Stimulated activated memory B cell treated with anti-CD40 and anti-IgM and Interleukin-4, amounts not matched to agents 10 μg/mL and 1 μg/mL and 100 μg/mL, for 72 hours (primary cell): ENCODE measurements at regions not wholly inside any gene's neighbourhood (a gene's known extent, or its start where the extent isn't known, plus 50 kb on each side); places are given as distances from the start of the nearest gene placed in this dataset.

Source experiments
- ATAC-seq: fragments of 150-1000 bp; cut with Tn5 transposase; 2 replicates; pipeline ENCODE4 v1.10.0; 2021
- H3K27ac Mint-ChIP-seq: one replicate; pipeline ENCODE4 v1.8.0; 2022; ENCODE audit warnings: mild to moderate bottlenecking, mixed read lengths
- H3K27me3 Mint-ChIP-seq: one replicate; pipeline ENCODE4 v1.8.0; 2022; ENCODE audit warnings: mixed read lengths
- H3K36me3 Mint-ChIP-seq: one replicate; pipeline ENCODE4 v1.8.0; 2022; ENCODE audit warnings: mixed read lengths
- H3K4me1 Mint-ChIP-seq: one replicate; pipeline ENCODE4 v1.8.0; 2022; ENCODE audit warnings: mixed read lengths
- H3K4me3 Mint-ChIP-seq: one replicate; pipeline ENCODE4 v1.8.0; 2022; ENCODE audit warnings: mild to moderate bottlenecking, moderate library complexity, mixed read lengths
- H3K9me3 Mint-ChIP-seq: one replicate; pipeline ENCODE4 v1.8.0; 2022; ENCODE audit warnings: mixed read lengths

DNA sequence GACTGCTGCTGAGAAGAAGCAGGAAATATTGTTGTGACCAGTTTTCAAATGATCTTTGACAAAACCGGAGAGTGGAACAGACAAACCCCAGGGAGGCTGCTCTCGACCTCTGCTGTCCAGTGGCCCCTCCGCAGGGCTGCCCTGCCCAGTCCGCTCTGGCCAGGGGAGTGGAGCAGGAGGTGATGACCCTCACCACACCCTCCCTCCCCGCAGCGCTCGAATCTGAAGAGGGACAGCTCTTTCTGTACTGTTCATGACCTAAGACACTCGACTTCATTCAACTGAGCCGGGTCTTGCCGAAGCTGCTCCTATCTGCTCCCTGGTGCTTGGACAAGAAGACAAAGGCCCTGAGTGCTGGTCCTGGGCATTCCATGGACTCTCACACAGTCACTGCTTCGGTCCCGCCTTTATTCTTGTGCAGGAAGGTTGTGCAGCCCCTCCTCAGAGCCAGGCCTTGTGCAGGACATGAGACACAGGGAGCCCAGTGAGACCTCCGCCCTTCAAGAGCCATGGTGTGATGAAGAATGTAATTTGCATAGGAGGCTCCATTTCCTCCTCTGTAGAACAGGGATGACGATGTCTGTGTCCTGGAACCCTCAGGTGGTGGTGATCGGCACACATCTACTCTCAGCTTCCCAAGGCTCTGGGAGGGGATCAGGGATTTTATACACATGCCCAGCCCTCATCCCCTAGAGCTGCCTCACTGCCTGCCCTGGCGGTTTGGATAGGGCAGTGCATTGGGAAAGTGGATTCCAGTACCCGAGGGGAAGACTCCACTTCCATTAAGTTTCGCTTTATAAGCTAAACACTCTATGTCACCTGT, 97.1 kb upstream of the PRR20G start:
- H3K27ac Mint-ChIP-seq: no peak overlapping the region
- peaks cover 28% of the 10 kb centered on the region for H3K27me3 Mint-ChIP-seq
- no peak overlapping the region for H3K4me3 Mint-ChIP-seq
- H3K4me1 Mint-ChIP-seq: no peaks in the 10 kb centered on the region
- no peak for ATAC-seq
- peaks cover 8% of the 10 kb centered on the region for H3K9me3 Mint-ChIP-seq
- H3K36me3 Mint-ChIP-seq: no peaks in the 10 kb centered on the region

DNA sequence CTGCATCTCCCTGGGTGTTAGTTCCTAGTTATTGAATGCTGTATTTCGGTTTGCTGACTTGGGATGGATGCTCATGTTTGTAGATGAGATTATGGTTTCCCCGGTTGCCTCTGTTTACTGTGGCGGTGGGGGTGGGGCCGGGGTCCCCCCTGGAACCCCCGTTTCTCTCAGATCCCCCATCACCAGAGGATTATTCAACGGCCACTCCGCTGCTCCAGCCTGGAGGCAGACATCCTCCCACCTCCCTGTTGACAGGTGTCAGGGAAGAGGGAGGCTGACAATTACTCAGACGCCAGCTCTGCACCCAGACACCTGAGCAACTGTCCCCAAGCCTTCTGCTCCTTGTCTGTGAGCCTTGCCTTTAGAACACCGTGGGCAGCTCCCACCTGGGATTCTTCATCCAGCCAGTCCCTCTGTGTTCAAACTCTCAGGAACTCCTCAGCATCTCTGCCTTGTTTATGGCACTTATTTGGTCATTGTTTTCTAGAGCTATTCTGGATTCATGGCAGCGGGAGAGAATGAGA, 95.9 kb upstream of the PRR20G start:
- peaks cover 18% of the 10 kb centered on the region for H3K27me3 Mint-ChIP-seq
- H3K36me3 Mint-ChIP-seq: no peaks in the 10 kb centered on the region
- no peak overlapping the region for H3K27ac Mint-ChIP-seq
- H3K4me3 Mint-ChIP-seq: no peak overlapping the region
- no peak for ATAC-seq
- H3K4me1 Mint-ChIP-seq: no peaks in the 10 kb centered on the region
- H3K9me3 Mint-ChIP-seq: peaks cover 8% of the 10 kb centered on the region

DNA sequence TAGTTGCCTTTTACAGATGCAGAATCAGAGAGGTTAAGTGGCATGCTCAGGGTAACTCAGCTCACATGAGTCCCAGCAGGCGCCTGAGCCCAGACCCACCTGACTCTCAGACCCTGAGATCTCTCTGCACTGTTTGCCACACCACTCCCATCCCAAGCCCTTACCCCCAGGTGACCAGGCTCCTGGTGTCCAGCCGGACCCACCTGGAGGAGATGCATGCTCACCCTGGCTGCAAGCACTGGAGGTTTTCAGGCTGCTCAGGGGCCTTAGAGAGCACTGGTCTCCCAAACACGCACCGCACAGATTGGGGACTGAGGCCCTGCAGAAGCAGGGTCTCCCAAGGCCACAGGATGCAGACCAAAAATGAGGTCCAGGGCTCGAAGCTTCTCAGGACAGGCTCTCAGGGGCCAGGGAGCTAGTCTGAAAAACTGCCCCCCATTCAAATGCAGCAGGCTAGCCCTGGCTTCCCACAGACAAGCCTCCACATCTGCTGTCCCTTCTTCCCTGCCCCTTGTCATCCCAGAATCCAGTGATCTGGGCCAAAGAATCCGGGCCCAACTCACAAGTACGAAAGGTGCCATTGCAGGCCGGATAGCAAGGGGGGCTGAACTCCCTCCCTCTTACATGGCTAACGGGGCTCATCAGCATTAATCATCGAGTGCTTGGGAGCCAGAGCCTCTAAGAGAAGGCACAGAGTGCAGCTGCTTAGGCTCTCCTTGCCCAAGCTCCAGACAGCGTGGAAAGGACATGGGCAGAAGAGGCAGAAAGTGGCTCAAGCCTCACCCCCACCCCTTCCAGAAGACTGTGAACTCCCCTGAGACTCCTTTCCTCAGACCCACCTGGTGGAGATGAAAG, 90.2 kb upstream of the PRR20G start:
- Mint-ChIP-seq H3K27ac (no peak overlapping the region), H3K4me3 (no peak overlapping the region), H3K4me1 (no peaks in the 10 kb centered on the region), H3K9me3 (peaks cover 12% of the 10 kb centered on the region), H3K27me3 (peaks cover 17% of the 10 kb centered on the region), H3K36me3 (no peaks in the 10 kb centered on the region)
- ATAC-seq: no peak

DNA sequence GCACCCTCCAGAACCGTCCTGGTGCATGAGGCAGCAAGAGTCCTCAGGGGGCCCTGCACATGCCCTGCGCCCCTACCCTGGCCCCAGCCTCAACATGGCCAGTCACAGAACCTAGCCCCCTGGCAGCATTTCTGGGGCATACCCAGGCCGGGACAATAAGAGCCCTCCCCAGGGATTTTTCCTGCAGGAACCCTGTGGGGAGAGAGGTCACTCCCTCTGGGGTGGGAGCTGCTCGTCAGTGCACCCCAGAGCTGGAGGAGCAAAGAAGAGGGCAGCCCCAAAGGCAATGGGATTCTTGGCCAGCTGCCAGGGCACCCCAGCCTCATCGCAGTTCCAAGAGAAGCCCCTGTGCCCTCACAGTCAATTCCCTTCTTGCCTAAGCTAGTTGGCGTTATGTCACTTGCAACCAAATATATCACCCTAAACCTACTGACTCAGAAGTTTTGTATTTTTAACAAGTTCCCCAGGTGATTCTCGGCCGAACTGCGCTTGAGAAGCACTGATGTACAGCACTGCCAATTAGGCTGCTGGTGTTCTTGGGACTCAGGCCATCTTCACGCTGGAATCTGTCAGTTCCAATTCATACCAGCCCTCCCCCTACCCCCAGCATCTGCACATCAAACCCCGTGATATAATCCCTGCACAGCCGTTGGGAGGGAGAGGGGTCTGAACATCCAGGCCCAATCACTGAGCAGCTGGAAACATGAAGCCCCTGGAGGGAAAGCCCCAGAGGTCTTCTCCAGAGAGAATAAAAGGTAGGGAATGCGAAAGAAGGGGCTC, 87.5 kb upstream of the PRR20G start:
- peaks cover 41% of the 10 kb centered on the region for H3K27me3 Mint-ChIP-seq
- H3K9me3 Mint-ChIP-seq: peaks cover 3% of the 10 kb centered on the region
- H3K36me3 Mint-ChIP-seq: no peaks in the 10 kb centered on the region
- H3K4me1 Mint-ChIP-seq: no peaks in the 10 kb centered on the region
- no peak overlapping the region for H3K27ac Mint-ChIP-seq
- no peak for ATAC-seq
- no peak overlapping the region for H3K4me3 Mint-ChIP-seq

DNA sequence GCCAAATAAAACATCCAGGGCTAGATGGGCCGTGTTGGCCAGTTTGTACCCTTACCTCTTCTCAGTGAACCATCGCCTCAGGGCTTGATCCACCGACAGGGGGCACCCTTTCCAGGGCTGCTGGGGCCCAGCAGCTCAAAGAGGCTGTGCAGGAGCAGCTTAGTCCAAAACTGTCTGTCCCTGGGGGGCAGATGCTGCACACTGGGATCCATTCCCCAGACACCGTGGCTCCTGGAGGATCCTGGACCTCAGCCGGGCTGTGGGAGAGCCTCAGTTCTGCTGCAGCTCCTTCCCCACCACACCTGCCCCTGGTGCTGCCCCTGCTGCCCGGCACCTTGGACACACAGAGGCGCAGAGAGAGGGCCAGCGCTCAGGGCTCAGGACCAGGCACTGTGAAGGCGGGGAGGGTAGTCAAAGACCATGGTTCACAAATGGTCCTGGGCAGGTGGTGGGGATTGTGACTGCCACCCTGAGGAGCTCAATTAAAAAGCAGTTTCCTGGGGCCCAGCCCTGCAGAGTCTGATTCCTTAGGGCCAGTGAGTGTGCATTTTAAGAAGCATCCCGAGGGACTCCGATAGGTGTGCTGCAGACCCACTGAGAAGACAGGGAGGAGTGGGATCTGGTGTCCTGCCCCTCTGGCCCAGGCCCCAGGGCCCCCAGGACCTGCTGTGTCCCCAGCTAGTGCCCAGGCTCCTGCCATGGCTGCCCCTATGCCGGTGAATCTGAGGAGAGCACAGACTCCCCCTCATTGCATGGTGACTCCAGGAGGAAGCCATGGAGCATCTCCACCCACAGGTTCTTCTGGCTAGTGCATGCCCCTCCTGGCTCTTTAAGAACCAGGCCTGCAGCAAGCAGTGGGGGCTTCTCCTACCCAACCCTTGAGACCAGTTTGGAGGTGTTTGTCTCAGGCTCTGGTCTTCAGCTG, 86.5 kb upstream of the PRR20G start:
- Mint-ChIP-seq H3K36me3 (no peaks in the 10 kb centered on the region), H3K4me1 (no peaks in the 10 kb centered on the region), H3K9me3 (peaks cover 3% of the 10 kb centered on the region), H3K27me3 (peaks cover 51% of the 10 kb centered on the region), H3K4me3 (no peak overlapping the region), H3K27ac (no peak overlapping the region)
- no peak for ATAC-seq

DNA sequence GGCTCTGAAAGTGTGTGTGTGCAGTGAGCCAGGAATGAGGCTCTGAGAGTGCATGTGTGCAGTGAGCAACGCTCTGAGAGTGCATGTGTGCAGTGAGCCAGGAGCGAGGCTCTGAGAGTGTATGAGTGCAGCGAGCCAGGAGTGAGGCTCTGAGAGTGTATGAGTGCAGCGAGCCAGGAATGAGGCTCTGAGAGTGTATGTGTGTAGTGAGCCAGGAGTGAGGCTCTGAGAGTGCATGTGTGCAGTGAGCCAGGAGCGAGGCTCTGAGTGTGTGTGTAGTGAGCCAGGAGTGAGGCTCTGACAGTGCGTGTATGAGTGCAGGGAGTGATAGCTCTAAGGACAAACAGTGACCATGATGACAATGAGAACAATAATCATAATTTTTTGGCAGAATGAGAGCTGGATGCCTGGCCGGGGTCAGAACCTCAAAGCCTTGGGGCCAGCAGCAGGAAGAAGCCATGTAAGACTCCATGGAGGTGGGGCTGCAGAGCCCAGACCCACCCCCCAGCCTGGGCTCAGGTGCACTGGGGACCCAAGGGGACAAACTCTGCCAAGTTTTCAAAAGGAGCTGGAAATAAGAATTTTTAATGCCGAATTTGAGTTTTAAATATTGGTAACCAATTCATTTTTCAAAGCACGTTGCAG, 85.7 kb upstream of the PRR20G start:
- H3K27ac Mint-ChIP-seq: no peak overlapping the region

DNA sequence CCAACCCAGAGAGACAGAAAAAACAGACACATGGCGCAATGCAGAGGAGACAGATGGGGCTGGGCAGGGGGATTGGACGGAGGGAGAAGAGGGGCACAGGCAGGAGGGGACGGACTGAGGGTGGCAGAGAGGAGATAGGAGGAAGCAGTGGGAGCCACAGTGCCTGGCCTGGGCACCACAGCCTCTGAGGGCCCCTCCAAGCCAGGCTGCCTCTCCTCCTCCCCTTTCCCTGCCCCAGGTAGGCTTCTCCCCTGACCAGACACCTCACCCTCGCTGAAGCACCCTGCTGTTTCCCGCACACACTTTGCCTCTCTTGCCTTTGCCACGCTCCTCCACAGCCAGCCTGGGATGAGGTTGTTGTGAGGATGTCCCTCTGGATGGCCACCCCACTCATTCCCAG, 84.0 kb upstream of the PRR20G start:
- Mint-ChIP-seq H3K4me1 (no peaks in the 10 kb centered on the region), H3K27ac (no peak overlapping the region), H3K4me3 (no peak overlapping the region), H3K36me3 (no peaks in the 10 kb centered on the region), H3K9me3 (peaks cover 3% of the 10 kb centered on the region), H3K27me3 (peaks cover 72% of the 10 kb centered on the region)
- no peak for ATAC-seq

More for the DNA sequence above, 85.7 kb upstream of the PRR20G start:
- ATAC-seq: no peak
- Mint-ChIP-seq H3K4me3 (no peak overlapping the region), H3K36me3 (no peaks in the 10 kb centered on the region), H3K9me3 (peaks cover 3% of the 10 kb centered on the region), H3K4me1 (no peaks in the 10 kb centered on the region), H3K27me3 (peaks cover 54% of the 10 kb centered on the region)

DNA sequence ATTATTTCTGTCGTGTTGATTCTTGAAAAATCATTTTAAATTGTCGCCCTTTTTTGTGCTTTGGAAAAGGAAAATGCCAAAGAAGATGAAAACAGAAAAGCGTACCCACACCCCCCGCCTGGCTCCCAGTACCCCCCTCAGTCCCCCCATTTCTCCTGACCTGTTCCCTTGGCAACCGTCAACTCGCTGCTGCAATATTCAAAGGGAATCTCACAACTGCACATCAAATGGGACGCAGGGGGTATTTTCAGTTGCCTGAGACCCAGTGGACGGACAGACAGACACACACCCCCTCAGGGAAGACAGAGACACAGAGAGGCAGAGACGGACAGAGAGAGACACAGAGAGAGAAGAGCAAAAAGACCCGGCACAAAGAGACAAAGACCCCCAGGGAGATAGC, 83.5 kb upstream of the PRR20G start:
- no peak for ATAC-seq

DNA sequence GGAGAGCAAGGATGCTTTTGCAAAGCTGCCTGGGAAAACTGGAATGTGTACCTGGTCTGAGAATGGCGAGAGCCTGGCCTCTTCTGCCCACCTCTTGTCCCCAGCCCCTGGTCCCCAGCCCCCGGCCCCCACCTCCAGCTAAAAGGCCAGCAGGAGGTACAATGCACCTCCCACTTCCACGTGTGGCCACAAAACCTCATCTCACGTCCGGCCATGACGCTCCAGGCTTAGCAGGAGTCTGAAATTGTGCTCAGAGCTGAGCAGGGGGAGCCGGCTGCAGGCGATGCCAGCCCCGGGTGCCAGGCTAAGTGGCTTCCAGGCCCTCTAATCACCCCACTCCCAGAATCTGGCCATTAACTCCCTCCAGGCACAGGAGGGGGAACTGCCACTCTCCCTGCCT, 83.1 kb upstream of the PRR20G start:
- no peak for ATAC-seq
- no peaks in the 10 kb centered on the region for H3K36me3 Mint-ChIP-seq
- H3K9me3 Mint-ChIP-seq: no peaks in the 10 kb centered on the region
- peaks cover 79% of the 10 kb centered on the region for H3K27me3 Mint-ChIP-seq
- no peak overlapping the region for H3K27ac Mint-ChIP-seq
- no peaks in the 10 kb centered on the region for H3K4me1 Mint-ChIP-seq
- no peak overlapping the region for H3K4me3 Mint-ChIP-seq

More for the DNA sequence above, 83.5 kb upstream of the PRR20G start:
- H3K27me3 Mint-ChIP-seq: peaks cover 77% of the 10 kb centered on the region
- peaks cover 3% of the 10 kb centered on the region for H3K9me3 Mint-ChIP-seq
- no peak overlapping the region for H3K27ac Mint-ChIP-seq
- H3K4me3 Mint-ChIP-seq: no peak overlapping the region
- H3K4me1 Mint-ChIP-seq: no peaks in the 10 kb centered on the region
- H3K36me3 Mint-ChIP-seq: no peaks in the 10 kb centered on the region

DNA sequence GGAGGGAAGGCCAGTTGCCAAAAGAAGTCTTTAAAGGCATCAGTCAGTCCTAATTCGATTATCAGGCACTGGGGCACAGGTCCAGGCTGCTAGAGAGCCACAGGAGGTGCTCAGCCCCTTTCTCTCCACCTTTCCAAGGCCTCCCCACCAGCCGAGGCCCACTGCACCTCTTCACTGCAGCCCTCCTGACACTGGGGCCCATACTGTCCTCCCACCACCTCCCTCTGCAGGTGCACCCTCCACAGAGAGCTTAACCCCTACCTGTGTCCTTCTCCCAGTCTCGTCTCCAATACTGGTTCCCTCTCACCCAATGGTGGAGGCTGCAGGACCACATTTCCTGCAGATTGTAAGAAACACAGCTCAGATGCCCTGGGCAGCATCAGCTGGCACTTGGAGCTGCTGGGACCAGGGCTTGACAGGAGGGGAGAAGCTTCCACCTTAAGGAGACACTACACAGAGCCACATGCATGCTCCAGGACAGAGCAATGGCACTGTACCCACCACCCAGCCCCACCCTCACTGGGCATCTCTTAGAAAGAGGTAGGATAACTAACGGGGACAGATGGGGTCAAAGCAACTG, 81.6 kb upstream of the PRR20G start:
- no peak overlapping the region for H3K27ac Mint-ChIP-seq
- no peaks in the 10 kb centered on the region for H3K4me1 Mint-ChIP-seq
- peak; percentile 31 for ATAC-seq
- H3K36me3 Mint-ChIP-seq: no peaks in the 10 kb centered on the region
- no peak overlapping the region for H3K4me3 Mint-ChIP-seq
- H3K27me3 Mint-ChIP-seq: peaks cover 74% of the 10 kb centered on the region
- H3K9me3 Mint-ChIP-seq: no peaks in the 10 kb centered on the region

DNA sequence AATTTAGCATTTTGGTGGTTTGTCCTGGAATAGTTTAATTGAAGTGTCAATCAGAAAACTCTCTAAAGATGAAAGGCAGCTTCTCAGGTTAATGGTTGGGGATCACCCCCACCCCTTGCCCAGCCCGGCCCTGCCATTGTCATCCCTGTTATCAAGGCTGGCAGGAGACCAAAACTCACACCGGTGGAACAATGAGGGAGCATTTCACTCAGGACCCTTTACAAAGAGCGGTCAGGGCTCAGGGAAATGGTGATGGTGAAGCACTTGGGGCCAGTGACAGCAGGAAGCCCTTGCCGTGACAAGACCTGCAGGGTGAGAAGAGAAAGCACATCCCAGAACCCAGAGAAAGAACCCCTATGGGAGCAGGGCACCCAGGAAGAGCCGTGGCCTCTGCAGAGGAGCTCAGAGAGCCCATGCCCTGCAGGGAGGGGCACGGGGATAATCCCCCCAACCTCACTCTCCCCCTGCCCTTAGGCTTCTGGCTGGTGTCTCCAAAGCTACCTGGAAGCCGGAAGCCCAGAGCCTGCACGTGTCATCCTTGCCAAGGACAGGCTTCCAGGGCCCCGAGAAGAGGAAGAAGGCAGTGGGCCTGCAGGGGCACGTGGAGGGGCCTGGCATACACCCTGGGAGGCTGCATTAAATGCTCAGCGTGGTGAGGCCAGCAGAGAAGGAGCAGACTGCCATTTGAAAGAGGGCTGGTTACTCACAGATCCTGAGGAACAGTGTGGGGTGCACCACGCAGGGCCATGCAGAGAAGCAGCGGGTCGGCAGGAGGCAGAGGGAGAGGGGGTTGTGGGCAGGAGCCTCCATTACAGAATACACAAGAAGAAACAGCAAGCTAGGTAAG, 80.6 kb upstream of the PRR20G start:
- no peaks in the 10 kb centered on the region for H3K9me3 Mint-ChIP-seq
- ATAC-seq: no peak

DNA sequence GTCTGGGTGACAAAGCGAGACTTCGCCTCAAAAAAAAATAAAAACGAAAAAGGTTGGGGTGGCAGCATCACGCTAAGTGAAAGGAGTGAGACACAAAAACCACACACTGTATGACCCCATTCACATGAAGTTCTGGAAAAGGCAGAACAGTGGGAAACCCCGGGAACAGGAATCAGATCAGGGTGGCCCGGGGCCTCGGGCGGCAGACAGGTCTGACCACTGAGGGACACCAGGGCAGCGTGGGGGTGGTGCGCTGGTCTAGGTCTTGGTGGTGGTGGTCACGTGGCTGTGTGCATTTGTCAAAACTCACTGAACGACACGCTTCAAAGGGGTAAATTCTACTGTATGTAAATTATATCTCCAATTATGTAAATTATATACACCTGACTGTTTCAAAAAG, 79.7 kb upstream of the PRR20G start:
- H3K4me1 Mint-ChIP-seq: no peaks in the 10 kb centered on the region
- no peak overlapping the region for H3K27ac Mint-ChIP-seq
- H3K9me3 Mint-ChIP-seq: no peaks in the 10 kb centered on the region
- H3K4me3 Mint-ChIP-seq: no peak overlapping the region
- H3K36me3 Mint-ChIP-seq: no peaks in the 10 kb centered on the region
- no peak for ATAC-seq
- peaks cover 77% of the 10 kb centered on the region for H3K27me3 Mint-ChIP-seq

More for the DNA sequence above, 80.6 kb upstream of the PRR20G start:
- H3K27ac Mint-ChIP-seq: no peak overlapping the region
- H3K27me3 Mint-ChIP-seq: peaks cover 77% of the 10 kb centered on the region
- H3K4me1 Mint-ChIP-seq: no peaks in the 10 kb centered on the region
- H3K4me3 Mint-ChIP-seq: no peak overlapping the region
- H3K36me3 Mint-ChIP-seq: no peaks in the 10 kb centered on the region

DNA sequence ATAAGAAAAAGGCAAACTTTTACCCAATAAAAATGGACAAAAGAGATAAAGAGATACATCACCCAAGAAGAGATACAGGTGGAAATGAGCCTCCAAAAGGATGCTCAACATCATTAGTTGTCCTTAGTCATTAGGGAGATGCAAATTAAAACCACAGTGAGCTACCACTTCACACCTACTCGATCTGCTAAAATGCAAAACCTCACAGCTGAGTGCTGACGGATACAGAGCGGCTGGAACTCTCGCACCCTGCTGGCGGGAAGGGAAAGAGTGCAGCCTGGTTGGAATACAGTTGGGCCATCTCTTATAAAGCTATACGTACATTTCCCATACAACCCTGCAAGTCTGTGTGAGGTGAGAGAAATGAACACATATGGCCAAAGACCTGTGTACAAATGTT, 78.5 kb upstream of the PRR20G start:
- Mint-ChIP-seq H3K36me3 (no peaks in the 10 kb centered on the region), H3K4me1 (no peaks in the 10 kb centered on the region), H3K27ac (no peak overlapping the region), H3K27me3 (peaks cover 66% of the 10 kb centered on the region), H3K4me3 (no peak overlapping the region), H3K9me3 (no peaks in the 10 kb centered on the region)
- no peak for ATAC-seq
